ENCODE measurements at regions not wholly inside any gene's neighbourhood (a gene's known extent, or its start where the extent isn't known, plus 50 kb on each side); places are given as distances from the start of the nearest gene placed in this dataset.
"Not testable (repeated sequence)": the region's sequence is repeated elsewhere in the genome, so short reads cannot be mapped to it uniquely, and the experiment has no call there.

- no peak for DNase-seq
Measured at GRCh38 chr5:163569284-163569683, 63.9 kb downstream of the MAT2B start.

- no peak for DNase-seq
Measured at GRCh38 chr5:163571744-163572143, 66.3 kb downstream of the MAT2B start.

- no peak for DNase-seq
Measured at GRCh38 chr5:163574472-163575440, 69.3 kb downstream of the MAT2B start.

GRCh38 chr5:163578652-163579051 lies 73.2 kb downstream of the MAT2B start:
- no peak for DNase-seq

- DNase-seq: no peak
Measured at GRCh38 chr5:163579729-163580128, 74.3 kb downstream of the MAT2B start.

GRCh38 chr5:163580516-163580915 lies 75.1 kb downstream of the MAT2B start:
- DNase-seq: no peak

- DNase-seq: not testable (repeated sequence)
Measured at GRCh38 chr5:163583491-163584153, 78.2 kb downstream of the MAT2B start.

- DNase-seq: no peak
Measured at GRCh38 chr5:163585206-163585605, 79.8 kb downstream of the MAT2B start.

- no peak for DNase-seq
Measured at GRCh38 chr5:163586531-163586956, 81.1 kb downstream of the MAT2B start.

- DNase-seq: no peak
Measured at GRCh38 chr5:163594951-163595350, 89.5 kb downstream of the MAT2B start.

- no peak for DNase-seq
Measured at GRCh38 chr5:163595932-163596607, 90.7 kb downstream of the MAT2B start.

- no peak for DNase-seq
Measured at GRCh38 chr5:163596608-163597315, 91.3 kb downstream of the MAT2B start.

GRCh38 chr5:163604013-163604412 lies 98.6 kb downstream of the MAT2B start:
- no peak for DNase-seq

- DNase-seq: no peak
Measured at GRCh38 chr5:163607256-163607655, 101.8 kb downstream of the MAT2B start.

- DNase-seq: no peak
Measured at GRCh38 chr5:163608621-163609020, 103.2 kb downstream of the MAT2B start.

GRCh38 chr5:163609910-163610309 lies 104.5 kb downstream of the MAT2B start:
- no peak for DNase-seq

GRCh38 chr5:163612358-163613149 lies 107.1 kb downstream of the MAT2B start:
- no peak for DNase-seq

- DNase-seq: no peak
Measured at GRCh38 chr5:163613150-163613442, 107.7 kb downstream of the MAT2B start.

- no peak for DNase-seq
Measured at GRCh38 chr5:163614787-163615186, 109.4 kb downstream of the MAT2B start.

GRCh38 chr5:163619273-163619934 lies 114.0 kb downstream of the MAT2B start:
- DNase-seq: no peak

- DNase-seq: no peak
Measured at GRCh38 chr5:163619951-163620350, 114.5 kb downstream of the MAT2B start.

GRCh38 chr5:163622799-163623198 lies 117.4 kb downstream of the MAT2B start:
- DNase-seq: no peak

Measured in COR-L47 (cell line).